HG02943 (cell line): ENCODE measurements at regions not wholly inside any gene's neighbourhood (a gene's known extent, or its start where the extent isn't known, plus 50 kb on each side); places are given as distances from the start of the nearest gene placed in this dataset.

Source experiments
- ATAC-seq: cut with Tn5 transposase; IDR thresholded peaks from one replicate; pipeline ENCODE4 v1.9.1; 2021; ENCODE audit warnings: mild to moderate bottlenecking, low read depth, moderate library complexity; ENCODE audit not compliant: unreplicated experiment

DNA sequence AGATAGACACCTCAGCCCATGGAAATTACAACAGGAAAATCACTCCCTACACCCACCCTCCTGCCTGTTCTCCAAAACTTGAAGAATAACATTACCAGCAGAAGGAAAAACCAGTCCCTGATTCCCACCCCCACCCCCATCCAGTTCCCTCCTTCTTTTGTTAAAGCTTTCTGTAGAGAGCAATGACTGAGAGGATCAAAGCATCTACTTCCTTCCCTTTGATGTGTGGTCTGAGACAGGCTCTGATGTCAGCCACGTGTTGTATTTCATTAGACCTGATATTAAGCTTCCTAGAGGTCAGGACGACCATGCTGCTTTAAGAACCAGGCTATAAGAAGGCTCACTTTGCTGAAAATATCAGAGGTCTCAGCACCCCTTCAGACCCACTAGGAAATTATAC is 73.9 kb upstream of the HAO2 start:
- no peak for ATAC-seq

DNA sequence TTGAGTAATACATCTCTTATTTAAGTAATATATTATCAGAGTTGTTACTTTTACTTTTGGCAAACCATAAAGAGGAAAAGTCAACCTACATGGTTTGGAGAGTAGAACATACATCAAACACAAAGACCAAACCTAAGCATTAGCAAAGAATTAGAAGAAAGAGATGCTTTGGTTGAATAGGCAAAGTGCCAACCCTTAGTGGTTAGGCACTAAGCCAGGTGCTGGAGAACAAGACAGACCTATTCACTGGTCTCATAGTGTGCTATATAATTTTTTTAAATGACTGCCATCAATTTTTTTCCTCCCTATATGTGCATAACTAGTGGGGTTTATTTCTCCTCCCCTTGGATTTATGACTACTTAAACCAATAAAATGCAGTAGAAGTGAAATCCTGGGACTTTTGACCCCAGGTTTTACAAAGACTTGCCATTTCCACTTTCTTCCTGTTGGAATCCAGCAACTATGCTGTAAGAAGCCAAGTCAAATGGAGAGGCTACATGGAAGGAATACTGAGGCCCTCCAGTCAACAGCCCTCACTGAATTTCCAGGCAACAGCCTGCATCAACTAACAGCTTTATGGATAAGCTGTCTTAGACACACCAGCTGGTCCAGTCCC is 69.8 kb upstream of the HAO2 start:
- no peak for ATAC-seq

- ATAC-seq, result no peak
Observed at GRCh38 chr1:119302011-119302410, 66.6 kb upstream of the HAO2 start.

GRCh38 chr1:119308130-119308700 is 60.4 kb upstream of the HAO2 start:
- ATAC-seq, result no peak

GRCh38 chr1:119308806-119309205 is 59.8 kb upstream of the HAO2 start:
- ATAC-seq, result no peak

GRCh38 chr1:119310301-119310700 is 58.3 kb upstream of the HAO2 start:
- no peak for ATAC-seq

- ATAC-seq, result no peak
Observed at GRCh38 chr1:119312500-119312899, 56.1 kb upstream of the HAO2 start.

DNA sequence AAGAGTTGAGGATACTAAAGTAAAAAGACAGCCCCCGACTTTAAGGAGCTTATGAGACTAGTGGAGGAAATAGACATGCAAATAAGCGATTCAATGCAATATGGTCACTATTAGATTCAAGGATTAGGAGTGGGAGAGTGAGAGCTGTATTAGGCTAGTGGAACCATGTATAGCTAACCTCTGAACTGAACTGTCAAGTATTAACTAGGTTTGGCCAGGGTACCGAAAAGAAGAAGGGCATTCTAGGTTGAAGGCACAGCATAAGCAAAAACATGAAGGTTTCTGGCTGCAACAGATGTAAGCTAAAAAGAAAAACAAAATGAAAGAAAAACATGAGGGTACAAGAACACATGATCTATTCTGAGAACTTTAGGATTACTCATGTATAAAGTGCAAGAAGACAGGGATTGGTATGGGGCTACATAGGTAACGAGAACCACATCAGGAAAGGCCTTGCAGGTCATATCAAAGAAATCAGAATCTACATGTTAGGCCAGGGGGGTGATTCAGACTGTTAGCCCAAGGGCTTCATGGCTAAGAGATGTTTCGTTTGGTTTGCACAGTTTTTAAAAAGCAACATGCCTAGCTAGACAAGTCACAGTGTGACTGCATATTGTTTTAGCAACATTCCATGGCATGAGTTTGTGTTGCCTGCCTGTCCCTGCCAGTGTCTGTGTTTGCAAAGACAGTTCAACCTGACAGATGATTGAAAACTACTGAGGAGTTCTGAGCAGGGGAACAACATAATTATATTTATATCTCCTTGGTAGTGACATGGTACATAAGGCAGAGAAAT is 54.4 kb upstream of the HAO2 start:
- no peak for ATAC-seq

GRCh38 chr1:119316870-119317416 is 51.6 kb upstream of the HAO2 start:
- ATAC-seq, result no peak

DNA sequence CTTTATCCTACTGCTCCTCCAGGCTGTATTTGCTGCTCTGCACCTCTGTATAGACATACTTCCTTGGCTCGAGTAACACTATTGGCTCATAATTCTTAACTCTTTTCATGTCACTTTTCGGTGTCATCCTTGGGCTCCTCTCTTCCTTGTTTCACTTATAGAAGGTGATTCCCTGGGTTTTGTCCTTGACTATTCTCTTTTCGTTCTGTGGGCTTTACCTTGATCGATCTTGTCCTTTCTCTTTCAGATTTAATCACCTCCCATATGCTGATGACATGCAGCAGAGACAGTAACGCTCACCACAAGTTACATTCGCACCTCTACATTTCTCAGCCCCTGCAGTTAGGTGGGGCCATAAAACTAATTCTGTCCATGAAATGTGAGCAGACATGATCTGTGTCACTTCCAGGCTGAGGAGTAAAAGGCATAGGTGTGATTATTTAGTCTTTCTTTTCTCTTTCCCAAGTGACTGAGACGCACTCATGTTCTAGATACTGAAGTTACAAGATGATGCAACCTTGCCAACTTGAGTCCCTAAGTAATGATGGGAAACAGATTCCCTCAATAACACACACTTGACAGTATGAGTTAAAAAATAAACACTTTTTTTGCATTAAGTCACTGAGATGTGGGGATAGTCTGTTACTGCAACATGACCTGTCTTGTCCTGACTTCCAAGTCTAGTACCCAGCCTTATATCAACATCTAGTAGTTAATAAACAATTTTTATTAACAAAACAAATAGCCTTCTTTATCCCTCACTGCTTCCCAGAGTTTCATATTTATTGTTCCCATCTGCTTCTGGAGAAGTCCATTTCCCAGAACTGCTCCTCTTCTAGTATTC is 49.9 kb upstream of the HAO2 start:
- no peak for ATAC-seq
